Kidney (tissue), 13 donors: ENCODE measurements at regions not wholly inside any gene's neighbourhood (a gene's known extent, or its start where the extent isn't known, plus 50 kb on each side); places are given as distances from the start of the nearest gene placed in this dataset.

Experiments
- DNase-seq, 5 donors: peaks; one replicate each; pipeline ENCODE4 v3.0.0-alpha.2; 2013 to 2020
- FAIRE-seq: peaks from 2 replicates; lab custom pipeline; 2012; peaks lifted over from hg19 to GRCh38; lab: Jason Lieb, UNC
- H3K27ac ChIP-seq, 2 donors: one replicate each; pipeline ENCODE4 v1.7.0; 2013; ENCODE audit warnings: low read depth in 2 of 2, low read length in 2 of 2, inconsistent platforms in 1 of 2
- H3K27me3 ChIP-seq: one replicate; pipeline ENCODE4 v1.7.1; 2013; ENCODE audit warnings: low read length, inconsistent platforms; ENCODE audit not compliant: control insufficient read depth, insufficient read depth
- H3K36me3 ChIP-seq, 3 donors: one replicate each; pipeline versions ENCODE4 v1.7.0 to v1.7.1; 2013; ENCODE audit warnings: low read length in 3 of 3, control low read depth in 1 of 3, inconsistent platforms in 1 of 3; ENCODE audit not compliant: insufficient read depth in 3 of 3, control insufficient read depth in 2 of 3
- H3K4me1 ChIP-seq, 3 donors: one replicate each; pipeline versions ENCODE4 v1.7.0 to v1.7.1; 2013; ENCODE audit warnings: low read length in 3 of 3, inconsistent platforms in 1 of 3, low read depth in 1 of 3; ENCODE audit not compliant: control insufficient read depth in 2 of 3, insufficient read depth in 2 of 3
- H3K4me3 ChIP-seq, 3 donors: one replicate each; pipeline versions ENCODE4 v1.7.0 to v1.8.1; 2013; ENCODE audit warnings: low read length in 3 of 3, control low read depth in 1 of 3, inconsistent platforms in 1 of 3
- H3K9ac ChIP-seq, 3 donors: one replicate each; pipeline versions ENCODE4 v1.7.0 to v1.7.1; 2013; ENCODE audit warnings: low read length in 3 of 3, control low read depth in 1 of 3, inconsistent platforms in 1 of 3
- H3K9me3 ChIP-seq, 3 donors: one replicate each; pipeline versions ENCODE4 v1.7.0 to v1.7.1; 2013; ENCODE audit warnings: low read length in 3 of 3, control low read depth in 1 of 3, inconsistent platforms in 1 of 3; ENCODE audit not compliant: control insufficient read depth in 2 of 3, insufficient read depth in 1 of 3
- CTCF ChIP-seq: IDR thresholded peaks from 3 replicates; pipeline ENCODE4 v1.5.1; 2012; ENCODE audit warnings: mild to moderate bottlenecking, moderate library complexity, borderline replicate concordance; ENCODE audit not compliant: insufficient read depth; ENCODE audit errors: extremely low read depth
- intact Hi-C: fragments of 100-400 bp; cut with DNase I; formaldehyde crosslinking; loops from one replicate; pipeline ENCODE4 v1.11.1; 2022
- donor health status: control.
- donor health status: control.
- donor health status: control.
- donor health status: control.
- donor health status: control.
- donor health status: DM: yes; HTN: yes; CAD: no.
- donor health status: Normal renal cell carcinoma (clear cell type).

GRCh38 chr2:181745796-181746540, 65.7 kb upstream of the NEUROD1 start:
- H3K27ac ChIP-seq: no peak overlapping the region
- no peak for TF ChIP-seq CTCF
- peak in 2 of 5 donors; percentile 19 to 53 for DNase-seq
- peak; percentile 27 for FAIRE-seq
- intact Hi-C loops: loop anchor here (10.0 kb wide), 1 partner anchor 329 kb away; no protein-coding TSS in a partner anchor
- H3K9ac ChIP-seq: no peak overlapping the region
- no peaks in the 10 kb centered on the region for H3K36me3 ChIP-seq
- peaks cover 0 to 9% (median 0%) of the 10 kb centered on the region in 3 donors for H3K4me1 ChIP-seq
- peaks cover 0 to 3% (median 0%) of the 10 kb centered on the region in 3 donors for H3K9me3 ChIP-seq
- H3K27me3 ChIP-seq: no peaks in the 10 kb centered on the region
- H3K4me3 ChIP-seq: no peak overlapping the region

DNA sequence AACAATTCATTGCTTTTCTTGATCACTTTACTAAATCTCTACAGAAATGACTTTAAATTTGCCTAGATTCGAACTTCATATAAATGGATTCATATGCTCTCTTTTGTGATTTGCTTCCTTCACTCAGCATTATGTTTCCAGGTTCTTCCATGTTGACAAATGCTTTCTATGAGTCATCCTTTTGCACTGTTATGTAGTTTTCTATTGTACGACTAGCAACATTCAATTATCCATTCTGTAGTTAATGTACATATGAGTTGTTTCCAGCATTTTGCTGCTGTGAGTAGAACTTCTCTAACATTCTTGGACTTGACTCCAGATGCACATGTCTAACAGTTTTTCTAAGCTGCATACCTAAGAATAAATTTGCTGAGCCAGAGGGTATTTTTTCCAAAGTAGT, 66.5 kb upstream of the NEUROD1 start:
- DNase-seq: no peak
- H3K9me3 ChIP-seq: peaks cover 0 to 3% (median 0%) of the 10 kb centered on the region in 3 donors
- H3K4me3 ChIP-seq: no peak overlapping the region
- no peak for FAIRE-seq
- no peak overlapping the region for H3K27ac ChIP-seq
- H3K4me1 ChIP-seq: peaks cover 0 to 9% (median 0%) of the 10 kb centered on the region in 3 donors
- H3K36me3 ChIP-seq: no peaks in the 10 kb centered on the region
- TF ChIP-seq CTCF: no peak
- intact Hi-C loops: loop anchor here (10.0 kb wide), 1 partner anchor 328 kb away; no protein-coding TSS in a partner anchor
- no peaks in the 10 kb centered on the region for H3K27me3 ChIP-seq
- H3K9ac ChIP-seq: no peak overlapping the region

DNA sequence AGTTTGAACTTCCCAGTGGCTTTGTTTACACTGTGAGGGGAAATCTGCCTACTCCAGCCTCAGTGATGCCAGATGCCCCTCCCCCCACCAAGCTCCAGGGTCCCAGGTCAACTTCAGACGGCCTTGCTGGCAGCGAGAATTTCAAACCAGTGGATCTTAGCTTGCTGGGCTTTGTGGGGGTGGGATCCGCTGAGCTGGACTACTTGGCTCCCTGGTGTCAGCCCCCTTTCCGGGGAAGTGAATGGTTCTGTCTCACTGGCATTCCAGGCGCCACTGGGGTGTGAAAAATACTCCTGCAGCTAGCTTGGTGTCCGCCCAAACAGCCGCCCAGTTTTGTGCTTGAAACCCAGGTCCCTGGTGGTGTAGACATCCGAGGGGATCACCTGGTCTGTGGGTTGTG, 70.0 kb upstream of the NEUROD1 start:
- DNase-seq: peak in 3 of 5 donors; percentile 14 to 65 (median 43)
- Histone ChIP-seq H3K27me3 (no peaks in the 10 kb centered on the region), H3K9ac (no peak overlapping the region), H3K4me1 (no peaks in the 10 kb centered on the region), H3K9me3 (peaks cover 0 to 3% (median 0%) of the 10 kb centered on the region in 3 donors), H3K36me3 (no peaks in the 10 kb centered on the region), H3K27ac (no peak overlapping the region), H3K4me3 (no peak overlapping the region)
- no peak for TF ChIP-seq CTCF
- intact Hi-C loops: no loop called here
- FAIRE-seq: no peak
